ENCODE measurements at regions not wholly inside any gene's neighbourhood (a gene's known extent, or its start where the extent isn't known, plus 50 kb on each side); places are given as distances from the start of the nearest gene placed in this dataset.
"Not testable (repeated sequence)": the region's sequence is repeated elsewhere in the genome, so short reads cannot be mapped to it uniquely, and the experiment has no call there.

- TF ChIP-seq, protein P1, sequence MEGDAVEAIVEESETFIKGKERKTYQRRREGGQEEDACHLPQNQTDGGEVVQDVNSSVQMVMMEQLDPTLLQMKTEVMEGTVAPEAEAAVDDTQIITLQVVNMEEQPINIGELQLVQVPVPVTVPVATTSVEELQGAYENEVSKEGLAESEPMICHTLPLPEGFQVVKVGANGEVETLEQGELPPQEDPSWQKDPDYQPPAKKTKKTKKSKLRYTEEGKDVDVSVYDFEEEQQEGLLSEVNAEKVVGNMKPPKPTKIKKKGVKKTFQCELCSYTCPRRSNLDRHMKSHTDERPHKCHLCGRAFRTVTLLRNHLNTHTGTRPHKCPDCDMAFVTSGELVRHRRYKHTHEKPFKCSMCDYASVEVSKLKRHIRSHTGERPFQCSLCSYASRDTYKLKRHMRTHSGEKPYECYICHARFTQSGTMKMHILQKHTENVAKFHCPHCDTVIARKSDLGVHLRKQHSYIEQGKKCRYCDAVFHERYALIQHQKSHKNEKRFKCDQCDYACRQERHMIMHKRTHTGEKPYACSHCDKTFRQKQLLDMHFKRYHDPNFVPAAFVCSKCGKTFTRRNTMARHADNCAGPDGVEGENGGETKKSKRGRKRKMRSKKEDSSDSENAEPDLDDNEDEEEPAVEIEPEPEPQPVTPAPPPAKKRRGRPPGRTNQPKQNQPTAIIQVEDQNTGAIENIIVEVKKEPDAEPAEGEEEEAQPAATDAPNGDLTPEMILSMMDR (tag by site-specific recombination; IDR thresholded peaks at IDR 0.05): not testable (repeated sequence)
- TF ChIP-seq ZNF324 (tag by site-specific recombination; IDR thresholded peaks at IDR 0.05); ZNF114 (tag by site-specific recombination; IDR thresholded peaks at IDR 0.05); ZNF24 (tag by site-specific recombination; IDR thresholded peaks at IDR 0.05); ZNF571 (tag by site-specific recombination; IDR thresholded peaks at IDR 0.05); ZBTB8A (tag by site-specific recombination; IDR thresholded peaks at IDR 0.05); ZNF639 (tag by site-specific recombination; IDR thresholded peaks at IDR 0.05); ZNF777 (tag by site-specific recombination; IDR thresholded peaks at IDR 0.05; ENCODE audit: borderline replicate concordance); ATF2 (tag by site-specific recombination; IDR thresholded peaks at IDR 0.05; ENCODE audit: low read depth); BCL11A (tag by site-specific recombination; IDR thresholded peaks at IDR 0.05; ENCODE audit: low read depth); SP2 (tag by site-specific recombination; IDR thresholded peaks at IDR 0.05): not testable (repeated sequence)
- peak; percentile 55 for TF ChIP-seq SETDB1 (IDR thresholded peaks at IDR 0.05; ENCODE audit: insufficient read length, low read length)
Measured at GRCh38 chr7:115206374-115206773, 284.5 kb downstream of the MDFIC start.
